GM12878 (cell line): ENCODE measurements at regions not wholly inside any gene's neighbourhood (a gene's known extent, or its start where the extent isn't known, plus 50 kb on each side); places are given as distances from the start of the nearest gene placed in this dataset.

Experiments used
- ATAC-seq: fragments of 200-7000 bp; cut with Tn5 transposase; 3 replicates; pipeline ENCODE4 v1.9.1; 2020; ENCODE audit warnings: mild to moderate bottlenecking, moderate library complexity
- BruUV-seq: library from RNA; stranded (reverse); fragments of 400-500 nt; replicated peaks from 2 replicates; lab custom pipeline; 2021; lab: Mats Ljungman, UMichigan
- CTCF ChIA-PET: fragments of 300-600 bp; sonication (Branson Sonifier 250); formaldehyde crosslinking; extraction: SDS; loops from one replicate; lab custom pipeline; 2021; ENCODE audit warnings: inconsistent platforms; lab: Yijun Ruan, JAX
- POLR2A ChIA-PET: fragments of 350-600 bp; formaldehyde crosslinking; extraction: SDS; loops from one replicate; lab custom pipeline; 2021; ENCODE audit warnings: inconsistent platforms; lab: Charles Lee
- RAD21 ChIA-PET: fragments of 300-600 bp; sonication (Branson Sonifier 250); formaldehyde crosslinking; loops from one replicate; lab custom pipeline; 2023; ENCODE audit warnings: antibody characterized with exemption; ENCODE audit not compliant: unreplicated experiment; lab: Charles Lee
- SMC1A ChIA-PET: fragments of 300-600 bp; sonication (Branson Sonifier 250); formaldehyde crosslinking; loops from one replicate; lab custom pipeline; 2023; ENCODE audit not compliant: unreplicated experiment, uncharacterized antibody; lab: Charles Lee
- DNase-seq: peaks from one replicate; pipeline ENCODE4 v3.0.0-alpha.2; 2011; ENCODE audit warnings: low read depth, low spot score
- FAIRE-seq: peaks from 3 replicates; lab custom pipeline; 2011; peaks lifted over from hg19 to GRCh38; lab: Jason Lieb, UNC
- H2AFZ ChIP-seq: 2 replicates; pipeline ENCODE4 v1.6.0; 2011; ENCODE audit warnings: low read depth, low read length, control low read depth; ENCODE audit not compliant: control insufficient read depth
- H3K27ac ChIP-seq: 2 replicates; pipeline ENCODE4 v1.5.1; 2011; ENCODE audit warnings: control low read depth; ENCODE audit not compliant: control insufficient read depth, insufficient read depth
- H3K27me3 ChIP-seq, 2 experiments: replicated peaks in 1 of 2; 2 replicates each; pipeline versions ENCODE4 v1.6.0 to v1.6.1; 2011; ENCODE audit warnings: low read length in 1 of 2; ENCODE audit not compliant: control insufficient read depth in 2 of 2, insufficient read depth in 2 of 2
- H3K36me3 ChIP-seq, 2 experiments: 2 replicates each; pipeline ENCODE4 v1.5.1; 2011; ENCODE audit warnings: low read length in 1 of 2; ENCODE audit not compliant: control insufficient read depth in 2 of 2, insufficient read depth in 2 of 2
- H3K4me1 ChIP-seq: 2 replicates; pipeline ENCODE4 v1.6.1; 2011; ENCODE audit warnings: mild to moderate bottlenecking, low read length, moderate library complexity, mixed read lengths; ENCODE audit not compliant: control insufficient read depth, insufficient read depth
- H3K4me2 ChIP-seq: 2 replicates; pipeline ENCODE4 v1.6.0; 2011; ENCODE audit warnings: control low read depth; ENCODE audit not compliant: control insufficient read depth, insufficient read depth
- H3K4me3 ChIP-seq: fragments of 200-600 bp; sonication (generic); 2 replicates; pipeline ENCODE4 v1.5.1; 2016
- H3K79me2 ChIP-seq: 2 replicates; pipeline ENCODE4 v1.6.0; 2011; ENCODE audit warnings: low read length; ENCODE audit not compliant: control insufficient read depth, insufficient read depth
- H3K9ac ChIP-seq: 2 replicates; pipeline ENCODE4 v1.8.0; 2011; ENCODE audit warnings: low read length, control low read depth, mixed read lengths; ENCODE audit not compliant: control insufficient read depth, insufficient read depth
- H3K9me3 ChIP-seq: replicated peaks from 3 replicates; pipeline ENCODE4 v1.5.1; 2011; ENCODE audit warnings: mild to moderate bottlenecking, low read length; ENCODE audit not compliant: control insufficient read depth, insufficient read depth
- H4K20me1 ChIP-seq: 2 replicates; pipeline ENCODE4 v1.6.0; 2011; ENCODE audit not compliant: control insufficient read depth, insufficient read depth
- BRCA1 ChIP-seq: IDR thresholded peaks from 2 replicates; pipeline ENCODE4 v1.6.1; 2011; ENCODE audit warnings: low read depth, low read length, improper control_type of control experiment
- ESRRA ChIP-seq: IDR thresholded peaks from 2 replicates; pipeline ENCODE4 v1.6.1; 2012; ENCODE audit warnings: mild to moderate bottlenecking, low read length, improper control_type of control experiment
- HDAC6 ChIP-seq: fragments of 200-600 bp; sonication (generic); IDR thresholded peaks from one replicate; pipeline ENCODE4 v1.8.0; 2017; ENCODE audit warnings: antibody characterized with exemption; ENCODE audit not compliant: unreplicated experiment
- HDGF ChIP-seq: fragments of 450-650 bp; IDR thresholded peaks from 2 replicates; pipeline ENCODE4 v1.6.1; 2016; ENCODE audit warnings: antibody characterized with exemption
- KLF5 ChIP-seq: fragments of 450-650 bp; IDR thresholded peaks from 2 replicates; pipeline ENCODE4 v1.6.1; 2014; ENCODE audit warnings: mild to moderate bottlenecking; ENCODE audit not compliant: partially characterized antibody
- NR2C2 ChIP-seq: IDR thresholded peaks from 2 replicates; pipeline ENCODE4 v1.6.1; 2011; ENCODE audit warnings: borderline replicate concordance, low read depth; ENCODE audit not compliant: control insufficient read depth, insufficient read length
- RAD21 ChIP-seq: IDR thresholded peaks from 2 replicates; pipeline ENCODE4 v1.6.1; 2011; ENCODE audit warnings: mild to moderate bottlenecking, low read depth, low read length, moderate library complexity; ENCODE audit not compliant: insufficient read depth
- RFX5 ChIP-seq: IDR thresholded peaks from 2 replicates; pipeline ENCODE4 v1.6.1; 2011; ENCODE audit warnings: low read depth, low read length, improper control_type of control experiment
- TCF3 ChIP-seq: IDR thresholded peaks from 2 replicates; pipeline ENCODE4 v1.6.1; 2012; ENCODE audit warnings: low read depth, mild to moderate bottlenecking, low read length, borderline replicate concordance; ENCODE audit not compliant: insufficient read depth
- USF1 ChIP-seq: IDR thresholded peaks from 2 replicates; pipeline ENCODE4 v1.6.1; 2011; ENCODE audit warnings: borderline replicate concordance, low read depth, mild to moderate bottlenecking, moderate library complexity, mixed read lengths, low read length; ENCODE audit not compliant: insufficient read depth; ENCODE audit errors: extremely low read length
- ZBTB11 ChIP-seq: fragments of 450-650 bp; formaldehyde crosslinking; IDR thresholded peaks from 2 replicates; pipeline ENCODE4 v1.5.0; 2022; ENCODE audit warnings: mild to moderate bottlenecking, missing genetic modification characterization
- ZNF207 ChIP-seq: fragments of 450-650 bp; IDR thresholded peaks from 2 replicates; pipeline ENCODE4 v1.6.1; 2014; ENCODE audit warnings: antibody characterized with exemption, mild to moderate bottlenecking, borderline replicate concordance
- WGBS: methylation state at CpG from one replicate; pipeline ENCODE4 v1.1.6; 2016; ENCODE audit warnings: low lambda C conversion rate; ENCODE audit not compliant: insufficient replicate concordance, insufficient coverage; ENCODE audit errors: missing lambda C conversion rate; 5-methylcytosine and 5-hydroxymethylcytosine counted together
- in situ Hi-C: fragments of 300-500 bp; cut with MboI; formaldehyde crosslinking; loops from 9 replicates; pipeline ENCODE4 v1.14.3; 2018; ENCODE audit warnings: mixed read lengths
- intact Hi-C: fragments of 100-400 bp; cut with micrococcal nuclease; formaldehyde crosslinking; loops from one replicate; pipeline ENCODE4 v1.14.2; 2022; ENCODE audit not compliant: unreplicated experiment
- TF ChIP-seq, protein P1 (sequence below): fragments of 450-650 bp; IDR thresholded peaks from 2 replicates; pipeline ENCODE4 v1.6.1; 2014; ENCODE audit warnings: mild to moderate bottlenecking

GRCh38 chr5:3751846-3752245, 156.2 kb downstream of the IRX1 start (continued):
- TF ChIP-seq ZBTB11 (no peak), ZNF207 (no peak), BRCA1 (no peak)
- TF ChIP-seq, protein P1, sequence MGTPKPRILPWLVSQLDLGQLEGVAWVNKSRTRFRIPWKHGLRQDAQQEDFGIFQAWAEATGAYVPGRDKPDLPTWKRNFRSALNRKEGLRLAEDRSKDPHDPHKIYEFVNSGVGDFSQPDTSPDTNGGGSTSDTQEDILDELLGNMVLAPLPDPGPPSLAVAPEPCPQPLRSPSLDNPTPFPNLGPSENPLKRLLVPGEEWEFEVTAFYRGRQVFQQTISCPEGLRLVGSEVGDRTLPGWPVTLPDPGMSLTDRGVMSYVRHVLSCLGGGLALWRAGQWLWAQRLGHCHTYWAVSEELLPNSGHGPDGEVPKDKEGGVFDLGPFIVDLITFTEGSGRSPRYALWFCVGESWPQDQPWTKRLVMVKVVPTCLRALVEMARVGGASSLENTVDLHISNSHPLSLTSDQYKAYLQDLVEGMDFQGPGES = no peak

GRCh38 chr5:3778000-3778550, 182.4 kb downstream of the IRX1 start:
- H3K27ac ChIP-seq = no peak overlapping the region
- no peaks in the 10 kb centered on the region for H3K4me1 ChIP-seq
- ChIA-PET POLR2A (no interaction called here), RAD21 (interaction anchor here (1.0 kb wide), 1 partner anchor 53 kb away, joined by 3 read pairs; no protein-coding TSS in a partner anchor), CTCF (interaction anchor here (0.9 to 1.2 kb wide), 2 partner anchors 9 to 14 kb away, joined by 3 to 4 read pairs; no protein-coding TSS in a partner anchor), SMC1A (no interaction called here)
- H3K36me3 ChIP-seq = no peaks in the 10 kb centered on the region
- intact Hi-C loops (no loop called here), in situ Hi-C loops (no loop called here)
- H3K79me2 ChIP-seq = no peaks in the 10 kb centered on the region
- H3K9me3 ChIP-seq = no peaks in the 10 kb centered on the region; the same call in 2 of the 3 replicates
- ATAC-seq (no peak), FAIRE-seq (no peak), DNase-seq (no peak)
- no peak overlapping the region for H2AFZ ChIP-seq
- H4K20me1 ChIP-seq = no peaks in the 10 kb centered on the region
- H3K27me3 ChIP-seq = no peaks in the 10 kb centered on the region
- H3K4me3 ChIP-seq = no peak overlapping the region
- no peak overlapping the region for H3K4me2 ChIP-seq
- WGBS = 20% methylated on average over 6 of the region's 6 CpGs
- no TSS peak for BruUV-seq
- H3K9ac ChIP-seq = no peak overlapping the region
- TF ChIP-seq RAD21 (no peak), RFX5 (no peak), HDAC6 (no peak), ZBTB11 (no peak), KLF5 (no peak), ESRRA (no peak), NR2C2 (no peak), USF1 (no peak), HDGF (no peak), TCF3 (no peak)
